ENCODE measurements at regions not wholly inside any gene's neighbourhood (a gene's known extent, or its start where the extent isn't known, plus 50 kb on each side); places are given as distances from the start of the nearest gene placed in this dataset.
"Not testable (repeated sequence)": the region's sequence is repeated elsewhere in the genome, so short reads cannot be mapped to it uniquely, and the experiment has no call there.

DNA sequence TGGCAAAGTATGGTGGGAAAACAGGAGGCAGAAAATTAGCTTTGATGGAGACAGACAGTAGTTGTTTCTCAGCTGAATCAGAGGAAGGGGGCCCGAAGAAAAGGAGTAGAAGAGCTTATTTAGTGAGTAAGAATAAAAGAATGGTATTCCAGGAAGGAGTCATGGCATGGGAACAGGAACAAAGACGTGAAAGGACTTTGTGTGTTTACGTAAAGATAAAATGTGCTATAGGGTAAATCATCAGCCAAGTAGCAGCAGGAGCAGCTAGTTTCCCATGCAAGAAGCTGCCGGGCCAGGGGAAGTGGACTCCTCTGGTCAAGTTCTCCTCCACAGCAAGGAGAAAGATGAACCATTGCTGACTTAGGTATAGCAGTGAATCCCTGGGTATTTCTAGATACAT is 454.5 kb downstream of the HINT1 start:
- DNase-seq: no peak

DNA sequence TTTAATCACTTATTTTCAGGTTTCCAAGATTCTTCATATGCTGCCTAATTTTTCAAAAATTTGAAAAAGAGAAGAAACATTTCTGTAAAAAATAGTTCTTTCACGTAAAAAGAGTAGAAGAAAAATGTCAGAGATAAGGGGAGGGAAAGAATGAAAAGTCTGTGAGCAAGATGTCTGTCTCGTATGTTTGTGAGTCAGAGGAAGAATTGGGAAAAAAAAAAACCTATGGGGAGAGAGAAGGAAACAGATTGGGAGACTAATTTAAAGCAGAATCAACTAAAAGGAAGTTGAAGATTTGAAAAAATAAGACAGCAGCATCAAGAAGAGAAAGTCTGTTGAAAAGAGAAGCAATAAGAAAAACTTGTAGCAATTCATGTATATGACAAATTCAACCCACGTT is 456.3 kb downstream of the HINT1 start:
- DNase-seq: no peak

GRCh38 chr5:130706696-130707095 is 458.4 kb downstream of the HINT1 start:
- no peak for DNase-seq

- no peak for DNase-seq
Measured at GRCh38 chr5:130705368-130705767, 459.7 kb downstream of the HINT1 start.

DNA sequence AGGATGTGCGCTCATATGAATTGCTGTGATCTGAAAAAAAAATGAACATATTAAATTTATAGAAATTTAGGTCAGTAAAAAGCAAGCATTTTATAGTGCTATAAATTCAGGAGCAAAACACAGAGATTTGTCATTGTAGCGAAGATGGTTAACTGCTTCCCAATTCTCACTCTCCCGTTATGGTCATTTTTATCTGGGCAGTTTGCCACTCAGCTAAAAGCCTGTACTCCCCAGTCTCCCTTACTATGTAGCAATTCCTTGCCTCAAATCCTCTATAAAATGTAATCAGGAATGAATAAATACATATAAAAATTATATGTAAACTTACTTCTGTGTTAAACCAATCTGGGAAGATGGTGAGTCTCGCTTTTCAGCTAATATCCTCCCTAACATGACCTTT is 471.5 kb downstream of the HINT1 start:
- DNase-seq: no peak

DNA sequence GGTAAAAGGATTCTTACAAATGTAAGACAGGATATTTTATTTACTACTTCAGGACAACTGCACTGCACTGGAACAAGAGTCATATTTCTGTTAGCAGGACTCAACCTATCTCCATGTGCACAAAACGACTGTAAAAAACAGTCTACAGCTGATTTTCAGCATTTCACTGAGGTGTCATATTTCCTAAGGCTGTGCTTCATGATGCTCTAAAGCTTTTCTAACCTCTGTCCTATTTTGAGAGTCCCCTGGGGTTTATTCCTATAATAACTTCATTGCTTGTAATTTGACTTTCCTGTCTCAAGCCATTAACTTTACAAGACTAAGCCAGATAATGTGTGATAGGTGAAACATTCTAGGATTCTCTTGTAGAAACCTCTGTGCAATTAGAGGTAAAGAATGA is 472.3 kb downstream of the HINT1 start:
- no peak for DNase-seq

- no peak for DNase-seq
Measured at GRCh38 chr5:130689831-130690230, 475.2 kb downstream of the HINT1 start.

- no peak for DNase-seq
Measured at GRCh38 chr5:130687085-130687733, 477.8 kb downstream of the HINT1 start.

- no peak for DNase-seq
Measured at GRCh38 chr5:130678637-130679036, 486.4 kb downstream of the HINT1 start.

GRCh38 chr5:130666462-130666861 is 498.6 kb downstream of the HINT1 start:
- DNase-seq: no peak

GRCh38 chr5:130652176-130652575 is 512.9 kb downstream of the HINT1 start:
- DNase-seq: no peak

- no peak for DNase-seq
Measured at GRCh38 chr5:130651440-130651839, 513.6 kb downstream of the HINT1 start.

- DNase-seq: no peak
Measured at GRCh38 chr5:130643321-130643720, 521.7 kb downstream of the HINT1 start.

GRCh38 chr5:130642461-130642860 is 522.6 kb downstream of the HINT1 start:
- DNase-seq: no peak

GRCh38 chr5:130627145-130627544 is 537.9 kb downstream of the HINT1 start:
- no peak for DNase-seq

DNA sequence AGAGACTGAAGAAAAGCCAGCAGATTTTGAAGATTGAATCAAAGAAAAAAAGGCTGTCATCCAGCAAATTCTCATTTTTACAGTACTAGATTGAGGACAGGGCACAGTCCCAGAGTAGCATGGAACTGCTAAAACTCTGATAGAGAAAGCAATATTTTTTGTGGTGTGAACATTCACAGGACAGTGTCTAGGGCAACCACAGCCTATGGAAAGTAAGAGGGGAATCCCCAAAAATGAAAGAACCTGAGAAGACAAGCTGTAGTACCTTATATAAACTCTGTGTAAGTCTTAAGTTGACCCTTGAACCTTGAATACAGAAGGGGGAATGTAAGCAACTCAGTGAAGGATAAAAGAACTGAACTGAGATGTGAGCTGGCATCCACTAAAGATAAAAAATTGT is 540.3 kb downstream of the HINT1 start:
- no peak for DNase-seq

GRCh38 chr5:130616161-130616560 is 548.9 kb downstream of the HINT1 start:
- DNase-seq: no peak

GRCh38 chr5:130605234-130605633 is 559.8 kb downstream of the HINT1 start:
- DNase-seq: no peak

- not testable (repeated sequence) for DNase-seq
Measured at GRCh38 chr5:130596647-130597046, 568.4 kb downstream of the HINT1 start.

- DNase-seq: no peak
Measured at GRCh38 chr5:130580264-130580663, 584.8 kb downstream of the HINT1 start.

DNA sequence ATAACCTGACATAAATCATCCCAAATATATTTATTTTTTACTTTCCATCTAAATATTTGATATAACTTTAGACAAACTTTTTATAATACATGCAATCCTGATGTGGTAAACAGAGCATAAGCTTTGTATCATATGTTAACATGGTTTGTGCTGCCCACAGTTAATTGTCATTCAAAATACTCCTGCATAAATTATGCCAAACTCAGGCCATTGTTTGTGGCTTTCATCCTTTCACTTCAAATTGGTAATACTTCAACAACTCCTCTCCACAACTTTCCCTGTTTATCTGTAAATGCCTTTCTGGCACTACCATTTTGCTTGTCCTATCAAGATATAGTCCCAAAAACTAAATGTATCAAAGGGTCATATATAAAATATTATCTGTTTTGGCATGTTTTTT is 586.7 kb downstream of the HINT1 start:
- no peak for DNase-seq

DNA sequence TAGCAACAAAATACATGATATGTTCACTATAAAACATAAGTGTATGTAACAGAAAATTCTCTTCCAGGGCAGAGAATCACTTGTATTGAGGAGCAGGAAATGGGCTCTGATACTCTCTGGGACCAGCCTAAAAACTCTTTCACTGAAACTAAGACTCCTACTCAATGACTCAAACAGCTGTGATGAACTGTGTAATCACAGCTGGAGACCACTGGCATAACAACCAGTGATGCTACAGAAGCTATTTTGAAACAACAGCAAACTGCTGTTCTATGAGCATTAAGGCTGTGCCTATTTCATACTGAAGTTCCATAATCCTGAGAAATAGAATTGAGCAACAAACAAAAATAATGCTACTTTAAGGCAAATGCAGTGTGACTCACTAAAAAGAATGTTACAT is 594.0 kb downstream of the HINT1 start:
- DNase-seq: no peak

DNA sequence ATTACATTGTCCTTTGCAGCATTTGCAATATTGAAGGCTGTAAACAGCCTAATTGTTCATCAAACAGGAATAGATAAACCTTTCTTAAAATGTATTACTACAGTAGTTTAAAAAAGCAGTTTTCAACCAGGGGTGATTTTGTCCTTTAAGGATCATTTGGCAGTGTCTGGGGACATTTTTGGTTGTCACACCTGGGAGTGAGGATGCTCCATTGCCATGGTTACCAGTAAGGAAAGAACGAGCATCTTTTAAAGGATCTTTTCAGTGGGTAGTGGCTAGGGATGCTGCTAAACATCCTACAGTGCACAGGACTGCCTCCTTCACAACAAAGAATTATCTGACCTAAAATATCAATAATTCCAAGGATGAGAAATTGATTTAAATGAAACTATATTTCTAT is 596.3 kb downstream of the HINT1 start:
- DNase-seq: no peak

DNA sequence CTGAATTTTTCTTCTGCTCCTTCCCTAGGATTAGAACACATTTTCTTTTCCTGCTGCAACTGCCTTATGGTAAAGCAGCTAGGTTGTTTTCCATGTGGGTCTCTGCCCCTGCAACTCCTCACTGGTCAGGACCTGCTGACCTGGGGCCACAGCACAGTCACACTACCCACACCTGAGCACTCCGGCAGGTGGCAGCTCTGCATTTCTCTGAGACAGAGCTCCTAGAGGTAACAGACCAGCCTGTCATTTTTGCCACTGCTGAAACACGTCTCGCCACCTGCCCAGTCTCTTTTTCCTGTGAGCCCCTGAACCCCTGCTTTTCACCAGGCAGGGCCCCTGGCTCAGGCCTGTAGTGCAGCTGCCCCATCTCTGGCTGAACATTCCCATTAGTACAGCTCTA is 609.6 kb downstream of the HINT1 start:
- no peak for DNase-seq

- DNase-seq: no peak
Measured at GRCh38 chr5:130550562-130550928, 614.5 kb downstream of the HINT1 start.

Data from CD4-positive, alpha-beta T cell treated with Interleukin-17A for 4 hours (primary cell).